ENCODE measurements at regions not wholly inside any gene's neighbourhood (a gene's known extent, or its start where the extent isn't known, plus 50 kb on each side); places are given as distances from the start of the nearest gene placed in this dataset.

DNA sequence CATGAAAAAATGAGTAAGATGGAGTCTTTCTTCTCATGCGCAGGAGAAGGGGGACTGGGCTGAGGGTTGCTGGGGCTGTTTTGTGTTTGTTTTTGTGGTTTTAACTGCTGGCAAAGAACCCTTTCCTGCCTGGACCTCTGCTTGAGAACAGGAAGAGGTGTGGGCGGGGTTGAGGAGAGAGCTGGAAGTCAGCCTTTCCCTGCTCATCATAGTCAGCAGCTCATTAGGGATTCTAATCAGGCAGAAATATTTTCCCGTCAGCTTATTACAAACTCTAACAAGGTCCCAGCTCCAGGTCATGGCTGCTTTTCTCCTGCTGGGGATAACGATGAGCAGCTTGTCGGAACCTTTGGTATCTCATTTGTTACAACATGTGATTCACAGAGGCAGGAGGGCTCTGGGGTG lies 185.0 kb upstream of the NRXN3 start:
- H3K4me3 ChIP-seq (ENCODE audit: control insufficient read depth in 2 of 3, extremely low read depth in 1 of 3, insufficient read depth in 2 of 3, low read depth in 1 of 3, low read length in 3 of 3): no peak overlapping the region
- no peaks in the 10 kb centered on the region for H3K9me3 ChIP-seq (ENCODE audit: control insufficient read depth, low read depth, low read length)
- no peaks in the 10 kb centered on the region for H3K4me1 ChIP-seq (ENCODE audit: control insufficient read depth, extremely low read depth, insufficient read depth, low read length)
- no peak overlapping the region for H2AFZ ChIP-seq (ENCODE audit: control insufficient read depth, low read length)
- H3K9ac ChIP-seq (ENCODE audit: control insufficient read depth, extremely low read depth, insufficient read depth, low read length): no peak overlapping the region
- H3K27ac ChIP-seq (ENCODE audit: control insufficient read depth, insufficient read depth, low read length): no peak overlapping the region
- H3K9me1 ChIP-seq (ENCODE audit: control insufficient read depth, extremely low read depth, insufficient read depth, low read length): no peaks in the 10 kb centered on the region
- H3K79me2 ChIP-seq (ENCODE audit: control insufficient read depth, insufficient read depth, low read length): no peaks in the 10 kb centered on the region
- H3K36me3 ChIP-seq (ENCODE audit: control insufficient read depth in 2 of 2, extremely low read depth in 1 of 2, insufficient read depth in 2 of 2, low read length in 2 of 2): no peaks in the 10 kb centered on the region
- dilution Hi-C loops (cut with MboI; ENCODE audit: extremely low pct_ligation_motif_present, low sequenced_read_pairs): no loop called here
- no peak overlapping the region for H3K4me2 ChIP-seq (ENCODE audit: control insufficient read depth, extremely low read depth, insufficient read depth, low read depth, low read length)
- FAIRE-seq (no peak), DNase-seq (ENCODE audit: low read depth, low spot score) (no peak)
- no peaks in the 10 kb centered on the region for H4K20me1 ChIP-seq (ENCODE audit: control insufficient read depth, extremely low read depth, insufficient read depth, low read length)
- peaks cover 5% of the 10 kb centered on the region for H3K27me3 ChIP-seq (ENCODE audit: control insufficient read depth, extremely low read depth, insufficient read depth, low read length)
- no peak for TF ChIP-seq EZH2 (IDR thresholded peaks at IDR 0.05; ENCODE audit: low read length)
- TF ChIP-seq, protein P1, sequence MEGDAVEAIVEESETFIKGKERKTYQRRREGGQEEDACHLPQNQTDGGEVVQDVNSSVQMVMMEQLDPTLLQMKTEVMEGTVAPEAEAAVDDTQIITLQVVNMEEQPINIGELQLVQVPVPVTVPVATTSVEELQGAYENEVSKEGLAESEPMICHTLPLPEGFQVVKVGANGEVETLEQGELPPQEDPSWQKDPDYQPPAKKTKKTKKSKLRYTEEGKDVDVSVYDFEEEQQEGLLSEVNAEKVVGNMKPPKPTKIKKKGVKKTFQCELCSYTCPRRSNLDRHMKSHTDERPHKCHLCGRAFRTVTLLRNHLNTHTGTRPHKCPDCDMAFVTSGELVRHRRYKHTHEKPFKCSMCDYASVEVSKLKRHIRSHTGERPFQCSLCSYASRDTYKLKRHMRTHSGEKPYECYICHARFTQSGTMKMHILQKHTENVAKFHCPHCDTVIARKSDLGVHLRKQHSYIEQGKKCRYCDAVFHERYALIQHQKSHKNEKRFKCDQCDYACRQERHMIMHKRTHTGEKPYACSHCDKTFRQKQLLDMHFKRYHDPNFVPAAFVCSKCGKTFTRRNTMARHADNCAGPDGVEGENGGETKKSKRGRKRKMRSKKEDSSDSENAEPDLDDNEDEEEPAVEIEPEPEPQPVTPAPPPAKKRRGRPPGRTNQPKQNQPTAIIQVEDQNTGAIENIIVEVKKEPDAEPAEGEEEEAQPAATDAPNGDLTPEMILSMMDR (optimal IDR thresholded peaks at IDR 0.05 in 1 of 3, IDR thresholded peaks at IDR 0.05 in 1 of 3, conservative IDR thresholded peaks at IDR 0.05 in 1 of 3; ENCODE audit: extremely low read depth in 1 of 3, insufficient read depth in 2 of 3, low read length in 3 of 3): no peak

DNA sequence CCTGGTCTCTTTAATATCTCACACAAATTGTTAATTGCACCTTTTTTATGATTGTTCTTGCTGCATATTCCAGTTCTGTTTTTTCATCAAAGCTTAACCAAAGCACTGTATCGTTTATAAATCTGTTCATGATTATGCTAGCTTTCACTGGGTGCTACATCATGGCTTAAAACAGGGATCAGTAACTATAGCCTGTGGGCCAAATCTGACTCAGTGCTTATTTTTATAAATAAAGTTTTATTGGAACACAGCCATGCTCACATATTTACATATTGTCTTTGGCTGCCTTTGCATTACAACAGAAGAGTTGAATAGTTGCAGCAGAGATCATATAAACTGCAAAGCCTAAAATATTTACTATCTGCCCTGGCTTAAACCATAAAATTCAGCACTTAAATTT lies 183.4 kb upstream of the NRXN3 start:
- no peak overlapping the region for H3K4me2 ChIP-seq (ENCODE audit: control insufficient read depth, extremely low read depth, insufficient read depth, low read depth, low read length)
- H3K9me3 ChIP-seq (ENCODE audit: control insufficient read depth, low read depth, low read length): no peaks in the 10 kb centered on the region
- no peak for TF ChIP-seq EZH2 (IDR thresholded peaks at IDR 0.05; ENCODE audit: low read length)
- TF ChIP-seq, protein P1 (optimal IDR thresholded peaks at IDR 0.05 in 1 of 3, IDR thresholded peaks at IDR 0.05 in 1 of 3, conservative IDR thresholded peaks at IDR 0.05 in 1 of 3; ENCODE audit: extremely low read depth in 1 of 3, insufficient read depth in 2 of 3, low read length in 3 of 3): no peak
- H3K4me1 ChIP-seq (ENCODE audit: control insufficient read depth, extremely low read depth, insufficient read depth, low read length): no peaks in the 10 kb centered on the region
- H3K9me1 ChIP-seq (ENCODE audit: control insufficient read depth, extremely low read depth, insufficient read depth, low read length): no peaks in the 10 kb centered on the region
- no peak overlapping the region for H3K9ac ChIP-seq (ENCODE audit: control insufficient read depth, extremely low read depth, insufficient read depth, low read length)
- no peak overlapping the region for H2AFZ ChIP-seq (ENCODE audit: control insufficient read depth, low read length)
- no peaks in the 10 kb centered on the region for H4K20me1 ChIP-seq (ENCODE audit: control insufficient read depth, extremely low read depth, insufficient read depth, low read length)
- dilution Hi-C loops (cut with MboI; ENCODE audit: extremely low pct_ligation_motif_present, low sequenced_read_pairs): no loop called here
- H3K4me3 ChIP-seq (ENCODE audit: control insufficient read depth in 2 of 3, extremely low read depth in 1 of 3, insufficient read depth in 2 of 3, low read depth in 1 of 3, low read length in 3 of 3): no peak overlapping the region
- no peaks in the 10 kb centered on the region for H3K27me3 ChIP-seq (ENCODE audit: control insufficient read depth, extremely low read depth, insufficient read depth, low read length)
- DNase-seq (ENCODE audit: low read depth, low spot score) (no peak), FAIRE-seq (no peak)
- H3K27ac ChIP-seq (ENCODE audit: control insufficient read depth, insufficient read depth, low read length): no peak overlapping the region
- no peaks in the 10 kb centered on the region for H3K36me3 ChIP-seq (ENCODE audit: control insufficient read depth in 2 of 2, extremely low read depth in 1 of 2, insufficient read depth in 2 of 2, low read length in 2 of 2)
- no peaks in the 10 kb centered on the region for H3K79me2 ChIP-seq (ENCODE audit: control insufficient read depth, insufficient read depth, low read length)

All from keratinocyte (primary cell).